B cell (primary cell): ENCODE measurements at regions not wholly inside any gene's neighbourhood (a gene's known extent, or its start where the extent isn't known, plus 50 kb on each side); places are given as distances from the start of the nearest gene placed in this dataset.

Experiments used
- ATAC-seq: fragments of 200-7000 bp; cut with Tn5 transposase; one replicate; pipeline ENCODE4 v1.10.0; 2021; ENCODE audit warnings: low read depth, mild to moderate bottlenecking, moderate number of reproducible peaks, moderate library complexity
- CTCF ChIA-PET: fragments of 350-600 bp; sonication (Branson Sonifier 250); formaldehyde crosslinking; loops from one replicate; lab custom pipeline; 2021; ENCODE audit warnings: antibody characterized with exemption, inconsistent platforms; lab: Charles Lee
- POLR2A ChIA-PET: fragments of 350-600 bp; sonication (Branson Sonifier 250); formaldehyde crosslinking; loops from one replicate; lab custom pipeline; 2021; ENCODE audit warnings: antibody characterized with exemption; lab: Charles Lee
- DNase-seq: peaks from one replicate; pipeline ENCODE4 v3.0.0; 2013
- H2AFZ ChIP-seq: 2 replicates; pipeline ENCODE4 v1.6.1; 2012; ENCODE audit warnings: mild to moderate bottlenecking, low read depth, low read length; ENCODE audit not compliant: insufficient read depth, poor library complexity, severe bottlenecking
- H3K27ac ChIP-seq, 2 donors: 1 replicate in 1 of 2; 2 replicates in 1 of 2; pipeline ENCODE4 v1.5.1; 2012 to 2013; ENCODE audit warnings: low read length in 2 of 2, mild to moderate bottlenecking in 2 of 2, moderate library complexity in 1 of 2
- H3K27me3 ChIP-seq, 4 experiments: fragments of 200-600 bp in 1 of 4; sonication (generic) in 1 of 4; replicated peaks in 1 of 4; 1 replicate in 2 of 4; 2 replicates in 2 of 4; pipeline versions ENCODE4 v1.6.1 to v1.7.0; 2013 to 2016; ENCODE audit warnings: low read length in 3 of 4, mild to moderate bottlenecking in 2 of 4, mixed read lengths in 1 of 4, moderate library complexity in 1 of 4; ENCODE audit not compliant: insufficient read depth in 4 of 4, control insufficient read depth in 3 of 4; ENCODE audit errors: control extremely low read depth in 1 of 4
- H3K36me3 ChIP-seq, 2 experiments: replicated peaks in 1 of 2; 1 replicate in 1 of 2; 2 replicates in 1 of 2; pipeline versions ENCODE4 v1.6.1 to v1.7.1; 2013; ENCODE audit warnings: low read length in 1 of 2; ENCODE audit not compliant: insufficient read depth in 2 of 2, control insufficient read depth in 1 of 2; ENCODE audit errors: control extremely low read depth in 1 of 2, extremely low read depth in 1 of 2
- H3K4me1 ChIP-seq, 2 donors: fragments of 200-600 bp in 1 of 2; sonication (generic) in 1 of 2; 1 replicate in 1 of 2; 2 replicates in 1 of 2; pipeline versions ENCODE4 v1.5.1 to v1.6.1; 2013 to 2017; ENCODE audit warnings: low read length in 2 of 2; ENCODE audit not compliant: control insufficient read depth in 2 of 2, insufficient read depth in 2 of 2
- H3K4me2 ChIP-seq: replicated peaks from 2 replicates; pipeline ENCODE3; 2012; ENCODE audit warnings: mild to moderate bottlenecking, low read depth, low read length; ENCODE audit not compliant: poor library complexity, severe bottlenecking
- H3K4me3 ChIP-seq, 5 experiments: fragments of 200-600 bp in 1 of 5; sonication (generic) in 1 of 5; 1 replicate in 3 of 5; 2 replicates in 2 of 5; pipeline versions ENCODE4 v1.5.1 to v1.7.0; 2011 to 2016; ENCODE audit warnings: low read length in 4 of 5, mild to moderate bottlenecking in 4 of 5, low read depth in 2 of 5, control low read depth in 1 of 5, moderate library complexity in 1 of 5; ENCODE audit not compliant: insufficient read depth in 1 of 5; ENCODE audit errors: control extremely low read depth in 1 of 5, extremely low read depth in 1 of 5
- H3K79me2 ChIP-seq: fragments of 200-600 bp; sonication (generic); one replicate; pipeline ENCODE4 v1.6.0; 2016; ENCODE audit warnings: low read length; ENCODE audit not compliant: control insufficient read depth, insufficient read depth
- H3K9ac ChIP-seq: fragments of 200-600 bp; sonication (generic); 2 replicates; pipeline ENCODE4 v1.6.1; 2017; ENCODE audit warnings: mild to moderate bottlenecking, low read length, moderate library complexity
- H3K9me3 ChIP-seq, 3 donors: one replicate each; pipeline versions ENCODE4 v1.6.1 to v1.7.1; 2013; ENCODE audit warnings: low read length in 2 of 3; ENCODE audit not compliant: control insufficient read depth in 2 of 3, insufficient read depth in 1 of 3; ENCODE audit errors: control extremely low read depth in 1 of 3
- H4K20me1 ChIP-seq: 2 replicates; pipeline ENCODE4 v1.6.0; 2012; ENCODE audit warnings: mild to moderate bottlenecking, low read length; ENCODE audit not compliant: insufficient read depth, control insufficient read depth, poor library complexity, severe bottlenecking
- H3K27ac Mint-ChIP-seq: one replicate; pipeline ENCODE4 v1.8.0; 2021; ENCODE audit warnings: mixed read lengths
- H3K27me3 Mint-ChIP-seq: one replicate; pipeline ENCODE4 v1.8.0; 2021; ENCODE audit warnings: mixed read lengths
- H3K4me1 Mint-ChIP-seq: one replicate; pipeline ENCODE4 v1.8.0; 2021; ENCODE audit warnings: mixed read lengths
- H3K4me3 Mint-ChIP-seq: one replicate; pipeline ENCODE4 v1.8.0; 2021; ENCODE audit warnings: mixed read lengths
- H3K9me3 Mint-ChIP-seq: one replicate; pipeline ENCODE4 v1.8.0; 2022; ENCODE audit warnings: mixed read lengths; ENCODE audit not compliant: insufficient read depth
- EZH2 ChIP-seq: IDR thresholded peaks from 2 replicates; pipeline ENCODE4 v1.6.1; 2012; ENCODE audit warnings: borderline replicate concordance, low read depth, mild to moderate bottlenecking, moderate library complexity, low read length; ENCODE audit not compliant: insufficient read depth, poor library complexity, severe bottlenecking
- whole genome bisulfite sequencing: methylation state at CpG from one replicate; pipeline ENCODE4 v1.1.5; 2013; ENCODE audit warnings: missing lambda C conversion rate; ENCODE audit not compliant: insufficient coverage; 5-methylcytosine and 5-hydroxymethylcytosine counted together
- intact Hi-C: fragments of 100-400 bp; cut with micrococcal nuclease; formaldehyde crosslinking; loops from one replicate; pipeline ENCODE4 v1.10.0; 2022
- TF ChIP-seq, protein P1 (sequence below): fragments of 200-600 bp; IDR thresholded peaks from one replicate; pipeline ENCODE4 v1.8.0; 2022; ENCODE audit warnings: antibody characterized with exemption, mild to moderate bottlenecking

DNA sequence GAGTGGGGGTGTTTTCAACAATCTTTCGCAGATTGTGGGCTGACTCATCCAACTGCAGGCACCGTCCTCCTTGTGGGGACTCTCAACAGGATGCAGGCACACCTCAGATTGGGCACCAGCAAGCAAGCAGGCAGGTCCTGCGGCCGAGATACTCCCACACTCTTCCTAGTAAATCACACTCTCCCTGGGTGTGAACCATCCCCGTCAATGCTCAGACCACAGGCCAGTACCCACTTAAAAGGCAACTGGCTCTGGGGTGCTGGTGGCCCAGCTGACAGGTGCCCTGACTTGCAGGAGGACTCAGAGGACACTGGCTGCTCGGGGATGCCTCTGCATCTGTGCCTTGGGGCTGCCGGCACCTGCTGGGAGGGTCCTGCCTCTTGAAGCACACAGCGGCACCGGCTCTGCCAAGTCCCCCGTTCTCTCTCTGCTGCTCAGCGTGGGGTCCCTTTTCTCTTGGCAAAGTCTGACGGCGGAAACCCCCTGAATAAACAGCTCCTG is 282.5 kb downstream of the CTTN start:
- no peaks in the 10 kb centered on the region for H3K27me3 Mint-ChIP-seq
- TF ChIP-seq, protein P1, sequence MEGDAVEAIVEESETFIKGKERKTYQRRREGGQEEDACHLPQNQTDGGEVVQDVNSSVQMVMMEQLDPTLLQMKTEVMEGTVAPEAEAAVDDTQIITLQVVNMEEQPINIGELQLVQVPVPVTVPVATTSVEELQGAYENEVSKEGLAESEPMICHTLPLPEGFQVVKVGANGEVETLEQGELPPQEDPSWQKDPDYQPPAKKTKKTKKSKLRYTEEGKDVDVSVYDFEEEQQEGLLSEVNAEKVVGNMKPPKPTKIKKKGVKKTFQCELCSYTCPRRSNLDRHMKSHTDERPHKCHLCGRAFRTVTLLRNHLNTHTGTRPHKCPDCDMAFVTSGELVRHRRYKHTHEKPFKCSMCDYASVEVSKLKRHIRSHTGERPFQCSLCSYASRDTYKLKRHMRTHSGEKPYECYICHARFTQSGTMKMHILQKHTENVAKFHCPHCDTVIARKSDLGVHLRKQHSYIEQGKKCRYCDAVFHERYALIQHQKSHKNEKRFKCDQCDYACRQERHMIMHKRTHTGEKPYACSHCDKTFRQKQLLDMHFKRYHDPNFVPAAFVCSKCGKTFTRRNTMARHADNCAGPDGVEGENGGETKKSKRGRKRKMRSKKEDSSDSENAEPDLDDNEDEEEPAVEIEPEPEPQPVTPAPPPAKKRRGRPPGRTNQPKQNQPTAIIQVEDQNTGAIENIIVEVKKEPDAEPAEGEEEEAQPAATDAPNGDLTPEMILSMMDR, result no peak
- no peak for TF ChIP-seq EZH2
- Histone ChIP-seq H3K4me3 (no peak overlapping the region), H3K9me3 (peaks cover 0 to 7% (median 0%) of the 10 kb centered on the region in 3 donors), H2AFZ (no peak overlapping the region), H3K27me3 (peaks cover 0 to 4% (median 0%) of the 10 kb centered on the region in 4 experiments), H3K9ac (no peak overlapping the region), H3K27ac (no peak overlapping the region), H3K36me3 (no peaks in the 10 kb centered on the region), H3K4me2 (no peak overlapping the region), H3K79me2 (no peaks in the 10 kb centered on the region), H3K4me1 (no peaks in the 10 kb centered on the region), H4K20me1 (no peaks in the 10 kb centered on the region)
- ATAC-seq, result no peak
- no peak for DNase-seq
- no peak overlapping the region for H3K4me3 Mint-ChIP-seq
- 61% methylated on average over 13 of the region's 13 CpGs for WGBS
- POLR2A ChIA-PET, result no interaction called here
- H3K27ac Mint-ChIP-seq, result no peak overlapping the region
- H3K9me3 Mint-ChIP-seq, result no peaks in the 10 kb centered on the region
- CTCF ChIA-PET, result no interaction called here
- intact Hi-C loops, result no loop called here
- no peaks in the 10 kb centered on the region for H3K4me1 Mint-ChIP-seq

DNA sequence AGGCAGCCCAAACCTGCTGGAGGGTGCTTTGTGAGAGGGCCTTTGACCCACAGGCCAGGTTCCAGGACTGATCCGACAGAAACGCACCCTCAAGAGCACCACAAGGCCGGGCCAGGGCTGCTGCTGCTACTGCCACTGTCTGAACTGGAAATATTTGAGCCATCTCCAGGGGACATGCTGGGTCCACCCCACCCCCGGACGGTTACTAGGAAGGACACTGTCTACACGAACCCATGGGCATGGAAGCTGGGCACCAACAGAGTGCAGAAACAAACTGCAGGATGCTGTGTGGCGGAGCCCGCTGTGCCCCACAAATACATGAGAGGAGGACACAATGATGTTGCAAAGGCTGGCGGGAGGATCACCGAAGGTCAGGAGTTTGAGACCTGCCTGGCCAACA is 283.7 kb downstream of the CTTN start:
- Histone ChIP-seq H3K9ac (no peak overlapping the region), H3K27me3 (peaks cover 0 to 4% (median 0%) of the 10 kb centered on the region in 4 experiments), H3K4me1 (no peaks in the 10 kb centered on the region), H3K27ac (no peak overlapping the region), H3K79me2 (no peaks in the 10 kb centered on the region), H3K4me3 (no peak overlapping the region), H3K36me3 (no peaks in the 10 kb centered on the region), H3K4me2 (no peak overlapping the region), H2AFZ (no peak overlapping the region), H3K9me3 (peaks cover 0 to 2% (median 0%) of the 10 kb centered on the region in 3 donors), H4K20me1 (no peaks in the 10 kb centered on the region)
- peaks cover 4% of the 10 kb centered on the region for H3K27me3 Mint-ChIP-seq
- no peak overlapping the region for H3K4me3 Mint-ChIP-seq
- ChIA-PET POLR2A (no interaction called here), CTCF (no interaction called here)
- TF ChIP-seq, protein P1, result no peak
- no peak for TF ChIP-seq EZH2
- ATAC-seq, result no peak
- no peak overlapping the region for H3K27ac Mint-ChIP-seq
- no peaks in the 10 kb centered on the region for H3K9me3 Mint-ChIP-seq
- no peak for DNase-seq
- intact Hi-C loops, result no loop called here
- no peaks in the 10 kb centered on the region for H3K4me1 Mint-ChIP-seq
- WGBS, result 88% methylated on average over 9 of the region's 10 CpGs
